Trophoblast cell (in vitro differentiated cells and primary cell): ENCODE measurements at regions not wholly inside any gene's neighbourhood (a gene's known extent, or its start where the extent isn't known, plus 50 kb on each side); places are given as distances from the start of the nearest gene placed in this dataset.
"Not testable (repeated sequence)": the region's sequence is repeated elsewhere in the genome, so short reads cannot be mapped to it uniquely, and the experiment has no call there.

Experiments used
- DNase-seq, 2 donors: peaks; one replicate each; pipeline ENCODE4 v3.0.0-alpha.2; 2016
- H2AFZ ChIP-seq: 2 replicates; pipeline ENCODE4 v1.6.1; 2013; ENCODE audit warnings: low read length, moderate library complexity, mild to moderate bottlenecking; ENCODE audit not compliant: insufficient read depth, poor library complexity
- H2AK5ac ChIP-seq: 2 replicates; pipeline ENCODE4 v1.6.1; 2013; ENCODE audit warnings: mild to moderate bottlenecking, low read length
- H2BK120ac ChIP-seq: 2 replicates; pipeline ENCODE4 v1.6.1; 2013; ENCODE audit warnings: low read length, mild to moderate bottlenecking, moderate library complexity; ENCODE audit not compliant: insufficient read depth, poor library complexity
- H2BK12ac ChIP-seq: 2 replicates; pipeline ENCODE4 v1.6.1; 2013; ENCODE audit warnings: mild to moderate bottlenecking, low read length, moderate library complexity
- H2BK5ac ChIP-seq: 2 replicates; pipeline ENCODE4 v1.6.1; 2013; ENCODE audit warnings: low read length, low read depth, moderate library complexity, mild to moderate bottlenecking; ENCODE audit not compliant: poor library complexity
- H3K14ac ChIP-seq: 2 replicates; pipeline ENCODE4 v1.6.1; 2013; ENCODE audit warnings: mild to moderate bottlenecking, low read length
- H3K18ac ChIP-seq: 2 replicates; pipeline ENCODE4 v1.6.1; 2013; ENCODE audit warnings: mild to moderate bottlenecking, low read length
- H3K23ac ChIP-seq: 2 replicates; pipeline ENCODE4 v1.6.1; 2013; ENCODE audit warnings: low read length
- H3K27ac ChIP-seq: 2 replicates; pipeline ENCODE4 v1.5.1; 2013; ENCODE audit warnings: low read depth, mild to moderate bottlenecking, inconsistent platforms, low read length, moderate library complexity
- H3K27me3 ChIP-seq: 2 replicates; pipeline ENCODE4 v1.6.1; 2013; ENCODE audit warnings: inconsistent platforms, mild to moderate bottlenecking, low read length, moderate library complexity; ENCODE audit not compliant: insufficient read depth
- H3K36me3 ChIP-seq, 2 experiments: 1 replicate in 1 of 2; 2 replicates in 1 of 2; pipeline ENCODE4 v1.6.1; 2013; ENCODE audit warnings: low read length in 2 of 2, mild to moderate bottlenecking in 2 of 2, moderate library complexity in 1 of 2; ENCODE audit not compliant: insufficient read depth in 2 of 2, control insufficient read depth in 1 of 2
- H3K4ac ChIP-seq: 2 replicates; pipeline ENCODE4 v1.6.1; 2013; ENCODE audit warnings: low read depth, mild to moderate bottlenecking, low read length, moderate library complexity
- H3K4me1 ChIP-seq, 2 experiments: 1 replicate in 1 of 2; 2 replicates in 1 of 2; pipeline ENCODE4 v1.6.1; 2013; ENCODE audit warnings: low read length in 2 of 2, mild to moderate bottlenecking in 2 of 2, moderate library complexity in 1 of 2; ENCODE audit not compliant: insufficient read depth in 2 of 2, control insufficient read depth in 1 of 2
- H3K4me2 ChIP-seq: 2 replicates; pipeline ENCODE4 v1.6.1; 2013; ENCODE audit warnings: inconsistent platforms, mild to moderate bottlenecking, low read length, moderate library complexity
- H3K4me3 ChIP-seq: 2 replicates; pipeline ENCODE4 v1.5.1; 2013; ENCODE audit warnings: mild to moderate bottlenecking, low read depth, low read length, inconsistent platforms
- H3K79me1 ChIP-seq: one replicate; pipeline ENCODE4 v1.6.1; 2013; ENCODE audit warnings: low read length
- H3K79me2 ChIP-seq: 2 replicates; pipeline ENCODE4 v1.6.1; 2013; ENCODE audit warnings: low read length, mild to moderate bottlenecking; ENCODE audit not compliant: control insufficient read depth, insufficient read depth, poor library complexity
- H3K9ac ChIP-seq: 2 replicates; pipeline ENCODE4 v1.6.1; 2013; ENCODE audit warnings: mild to moderate bottlenecking, low read length
- H3K9me3 ChIP-seq: 2 replicates; pipeline ENCODE4 v1.6.1; 2013; ENCODE audit warnings: low read depth, mild to moderate bottlenecking, control low read depth, inconsistent platforms, low read length; ENCODE audit not compliant: insufficient read depth
- H4K12ac ChIP-seq: 2 replicates; pipeline ENCODE4 v1.6.1; 2013; ENCODE audit warnings: low read depth, mild to moderate bottlenecking, low read length, moderate library complexity
- H4K8ac ChIP-seq: 2 replicates; pipeline ENCODE4 v1.6.1; 2013; ENCODE audit warnings: low read depth, mild to moderate bottlenecking, low read length, moderate library complexity
- H4K91ac ChIP-seq: one replicate; pipeline ENCODE4 v1.6.1; 2013; ENCODE audit warnings: low read depth, mild to moderate bottlenecking, low read length, moderate library complexity
- WGBS: extraction: QIAGEN DNeasy Blood & Tissue Kit; methylation state at CpG from one replicate; pipeline ENCODE4 v1.1.7; 2013; ENCODE audit warnings: missing lambda C conversion rate; ENCODE audit not compliant: insufficient read length, insufficient coverage; ENCODE audit errors: extremely low coverage; 5-methylcytosine and 5-hydroxymethylcytosine counted together

GRCh38 chr21:6483645-6484044, 4037.7 kb upstream of the TPTE start:
- H2BK120ac ChIP-seq, H3K36me3 ChIP-seq, H3K14ac ChIP-seq, H4K91ac ChIP-seq, H3K9ac ChIP-seq, H2AFZ ChIP-seq, H3K23ac ChIP-seq, H3K27ac ChIP-seq, H3K4ac ChIP-seq, H3K9me3 ChIP-seq, H2BK12ac ChIP-seq, H3K4me3 ChIP-seq, H2BK5ac ChIP-seq, H3K4me1 ChIP-seq, H3K79me2 ChIP-seq, H3K4me2 ChIP-seq, H3K27me3 ChIP-seq, H2AK5ac ChIP-seq, H3K18ac ChIP-seq, H3K79me1 ChIP-seq, H4K12ac ChIP-seq, DNase-seq, H4K8ac ChIP-seq: not testable (repeated sequence)
- WGBS: no CpG with 5 or more reads among the region's 4 CpGs

DNA sequence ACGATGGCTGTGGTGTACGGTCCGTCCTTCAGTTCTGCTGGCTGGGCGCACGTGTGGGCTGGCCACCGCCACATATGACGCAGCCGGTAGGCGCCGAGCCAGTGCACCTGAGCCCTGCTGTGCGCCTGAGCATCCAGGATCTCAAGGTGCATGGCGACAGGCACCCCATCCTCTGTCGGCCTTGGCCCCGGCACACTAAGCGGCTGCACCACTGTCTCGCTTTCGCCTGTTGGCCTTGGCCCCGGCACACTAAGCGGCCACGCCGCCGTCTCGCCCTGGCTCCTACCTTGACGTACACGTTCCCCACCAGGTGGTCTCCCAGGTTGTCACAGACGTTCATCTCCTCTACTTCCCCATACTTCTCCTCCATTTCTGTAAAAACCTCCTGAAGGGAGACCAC, 4034.6 kb upstream of the TPTE start:
- no CpG with 5 or more reads among the region's 26 CpGs for WGBS
- not testable (repeated sequence) for H3K4me3 ChIP-seq, H3K9me3 ChIP-seq, H3K4ac ChIP-seq, H3K79me1 ChIP-seq, H3K18ac ChIP-seq, H2BK120ac ChIP-seq, H3K14ac ChIP-seq, H3K27ac ChIP-seq, H2BK5ac ChIP-seq, H4K91ac ChIP-seq, DNase-seq, H3K23ac ChIP-seq, H2AFZ ChIP-seq, H3K36me3 ChIP-seq, H4K8ac ChIP-seq, H4K12ac ChIP-seq, H3K27me3 ChIP-seq, H2BK12ac ChIP-seq, H3K79me2 ChIP-seq, H3K4me2 ChIP-seq, H3K4me1 ChIP-seq, H3K9ac ChIP-seq, H2AK5ac ChIP-seq

DNA sequence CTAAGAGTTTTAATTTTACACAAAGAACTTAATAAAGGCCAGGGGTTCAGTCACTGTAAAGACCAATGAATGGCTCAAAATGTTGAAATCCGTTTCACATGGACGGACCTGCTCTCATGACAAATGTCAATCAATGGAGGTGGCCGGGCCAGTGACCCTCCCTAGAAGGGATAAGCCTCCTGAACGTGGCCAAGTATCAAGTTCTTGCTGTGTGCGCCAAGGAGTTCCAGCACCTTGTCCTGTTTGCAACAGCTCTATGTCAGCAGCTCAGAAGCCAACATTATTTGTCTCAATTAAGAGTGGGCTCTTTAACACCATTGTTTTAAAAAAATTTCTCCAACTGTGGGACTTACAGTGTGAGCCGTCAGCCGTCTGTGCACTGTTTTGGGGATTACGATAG, 4028.7 kb upstream of the TPTE start:
- H3K14ac ChIP-seq, H2BK120ac ChIP-seq, H3K4me1 ChIP-seq, H3K36me3 ChIP-seq, H4K12ac ChIP-seq, H3K4me2 ChIP-seq, DNase-seq, H3K9me3 ChIP-seq, H2BK5ac ChIP-seq, H3K4me3 ChIP-seq, H2AK5ac ChIP-seq, H3K9ac ChIP-seq, H3K79me1 ChIP-seq, H3K4ac ChIP-seq, H3K79me2 ChIP-seq, H3K23ac ChIP-seq, H3K27ac ChIP-seq, H2BK12ac ChIP-seq, H2AFZ ChIP-seq, H4K91ac ChIP-seq, H3K18ac ChIP-seq, H4K8ac ChIP-seq, H3K27me3 ChIP-seq: not testable (repeated sequence)
- no CpG with 5 or more reads among the region's 8 CpGs for WGBS

GRCh38 chr21:6493957-6494356, 4027.4 kb upstream of the TPTE start:
- DNase-seq, H3K79me2 ChIP-seq, H3K4me2 ChIP-seq, H3K79me1 ChIP-seq, H2BK120ac ChIP-seq, H3K9me3 ChIP-seq, H3K14ac ChIP-seq, H3K36me3 ChIP-seq, H2AK5ac ChIP-seq, H4K91ac ChIP-seq, H3K27me3 ChIP-seq, H3K4me3 ChIP-seq, H4K8ac ChIP-seq, H3K27ac ChIP-seq, H2BK5ac ChIP-seq, H3K4ac ChIP-seq, H2AFZ ChIP-seq, H3K23ac ChIP-seq, H3K4me1 ChIP-seq, H3K18ac ChIP-seq, H4K12ac ChIP-seq, H2BK12ac ChIP-seq, H3K9ac ChIP-seq: not testable (repeated sequence)
- WGBS: no CpG with 5 or more reads among the region's 4 CpGs
